GM12873 (cell line): ENCODE measurements at regions not wholly inside any gene's neighbourhood (a gene's known extent, or its start where the extent isn't known, plus 50 kb on each side); places are given as distances from the start of the nearest gene placed in this dataset.

Source experiments
- CTCF ChIP-seq: IDR thresholded peaks from 2 replicates; pipeline ENCODE4 v1.5.1; 2012; ENCODE audit warnings: low read depth, mild to moderate bottlenecking, moderate library complexity, low read length, control low read depth; ENCODE audit not compliant: insufficient read depth; ENCODE audit errors: missing control alignments

- peak; percentile 19 for TF ChIP-seq CTCF
Observed at GRCh38 chr9:84393266-84393950, 52.9 kb upstream of the SLC28A3 start.

DNA sequence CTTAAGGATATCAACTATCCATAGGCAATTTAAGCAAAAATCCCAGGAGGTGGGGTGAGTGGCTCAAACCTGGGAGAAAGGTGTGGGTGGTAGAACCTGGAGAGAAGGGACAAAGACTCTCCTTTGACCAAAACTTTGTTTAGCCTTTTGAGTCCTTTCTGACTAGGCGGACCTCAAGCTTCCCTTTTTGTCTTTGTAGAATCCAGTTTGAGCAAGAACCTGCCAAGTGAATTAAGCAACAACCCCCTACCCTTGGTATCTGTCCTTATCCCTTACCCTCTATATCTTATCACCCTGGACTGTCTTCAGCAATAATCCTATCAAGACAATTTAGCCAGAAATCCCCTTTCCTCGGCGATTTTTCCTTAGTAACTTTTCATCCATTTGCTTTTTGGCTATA, 53.5 kb upstream of the SLC28A3 start:
- no peak for TF ChIP-seq CTCF

GRCh38 chr9:84397151-84397728, 56.7 kb upstream of the SLC28A3 start:
- peak; percentile 79 for TF ChIP-seq CTCF

GRCh38 chr9:84397822-84398221, 57.3 kb upstream of the SLC28A3 start:
- no peak for TF ChIP-seq CTCF

GRCh38 chr9:84402517-84402916, 62.0 kb upstream of the SLC28A3 start:
- TF ChIP-seq CTCF, result no peak

DNA sequence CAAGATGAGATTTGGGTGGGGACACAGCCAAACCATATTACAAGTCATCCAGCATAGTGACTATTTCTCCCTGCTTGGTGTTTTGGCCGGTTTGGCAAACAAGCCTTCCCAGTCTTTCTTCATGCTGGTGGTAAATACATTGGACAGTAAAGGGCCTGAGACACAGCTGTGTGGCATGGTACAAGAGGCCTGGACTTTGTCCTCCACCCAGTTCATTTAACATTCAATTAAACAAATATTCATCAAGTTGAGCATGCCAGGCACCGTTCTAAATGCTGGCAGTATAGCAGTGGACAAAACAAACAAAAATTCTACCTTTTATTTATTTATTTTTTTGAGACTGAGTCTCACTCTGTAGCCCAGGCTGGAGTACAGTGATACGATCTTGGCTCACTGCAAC, 62.7 kb upstream of the SLC28A3 start:
- no peak for TF ChIP-seq CTCF

- peak; percentile 79 for TF ChIP-seq CTCF
Observed at GRCh38 chr9:84404095-84404686, 63.6 kb upstream of the SLC28A3 start.
